IMR-90 (cell line): ENCODE measurements at regions not wholly inside any gene's neighbourhood (a gene's known extent, or its start where the extent isn't known, plus 50 kb on each side); places are given as distances from the start of the nearest gene placed in this dataset.

Experiments used
- ATAC-seq: fragments of 200-7000 bp; cut with Tn5 transposase; 2 replicates; pipeline ENCODE4 v1.9.1; 2020; ENCODE audit warnings: low read depth, mild to moderate bottlenecking, moderate library complexity
- BruUV-seq: library from RNA; stranded (reverse); fragments of 400-500 nt; replicated peaks from 2 replicates; lab custom pipeline; 2021; lab: Mats Ljungman, UMichigan
- CTCF ChIA-PET: fragments of 300-600 bp; formaldehyde crosslinking; extraction: SDS; loops from one replicate; lab custom pipeline; 2021; ENCODE audit warnings: antibody characterized with exemption; lab: Yijun Ruan, JAX
- POLR2A ChIA-PET: fragments of 300-600 bp; sonication (Branson Sonifier 250); formaldehyde crosslinking; loops from one replicate; lab custom pipeline; 2022; ENCODE audit warnings: antibody characterized with exemption; ENCODE audit not compliant: unreplicated experiment; lab: Charles Lee
- DNase-seq: peaks from one replicate; pipeline ENCODE4 v3.0.0; 2013
- H2AFZ ChIP-seq: replicated peaks from 2 replicates; pipeline ENCODE3; 2013; ENCODE audit warnings: low read length, mild to moderate bottlenecking; ENCODE audit not compliant: poor library complexity
- H2AK5ac ChIP-seq: 2 replicates; pipeline ENCODE4 v1.6.1; 2013; ENCODE audit warnings: low read depth, low read length, inconsistent platforms
- H2AK9ac ChIP-seq: replicated peaks from 2 replicates; pipeline ENCODE3; 2013; ENCODE audit warnings: mild to moderate bottlenecking, low read depth, low read length, moderate library complexity; ENCODE audit not compliant: poor library complexity
- H2BK120ac ChIP-seq: 2 replicates; pipeline ENCODE4 v1.6.1; 2013; ENCODE audit warnings: low read depth, low read length, inconsistent platforms
- H2BK15ac ChIP-seq: 3 replicates; pipeline ENCODE4 v1.6.1; 2013; ENCODE audit warnings: low read depth, low read length, inconsistent platforms
- H2BK20ac ChIP-seq: 2 replicates; pipeline ENCODE4 v1.6.1; 2013; ENCODE audit warnings: low read depth, mild to moderate bottlenecking, inconsistent platforms, low read length, moderate library complexity
- H2BK5ac ChIP-seq: 2 replicates; pipeline ENCODE4 v1.6.1; 2013; ENCODE audit warnings: mild to moderate bottlenecking, low read depth, low read length, inconsistent platforms; ENCODE audit not compliant: poor library complexity, severe bottlenecking
- H3K14ac ChIP-seq: replicated peaks from 2 replicates; pipeline ENCODE4 v1.6.1; 2013; ENCODE audit warnings: low read depth, low read length, inconsistent platforms
- H3K18ac ChIP-seq: 2 replicates; pipeline ENCODE4 v1.6.1; 2013; ENCODE audit warnings: low read depth, low read length, control low read depth
- H3K23ac ChIP-seq: 2 replicates; pipeline ENCODE4 v1.6.1; 2013; ENCODE audit warnings: low read depth, low read length, inconsistent platforms
- H3K27ac ChIP-seq: 2 replicates; pipeline ENCODE4 v1.5.1; 2013; ENCODE audit warnings: mild to moderate bottlenecking, control low read depth, low read length; ENCODE audit not compliant: insufficient read depth
- H3K27me3 ChIP-seq: 2 replicates; pipeline ENCODE4 v1.6.1; 2013; ENCODE audit warnings: low read length; ENCODE audit not compliant: control insufficient read depth, insufficient read depth
- H3K36me3 ChIP-seq: 2 replicates; pipeline ENCODE4 v1.6.1; 2013; ENCODE audit warnings: low read length, mixed read lengths; ENCODE audit not compliant: control insufficient read depth, insufficient read depth
- H3K4ac ChIP-seq: 2 replicates; pipeline ENCODE4 v1.6.1; 2013; ENCODE audit warnings: low read depth, low read length, inconsistent platforms
- H3K4me1 ChIP-seq: 2 replicates; pipeline ENCODE4 v1.6.1; 2013; ENCODE audit warnings: low read length, mixed read lengths; ENCODE audit not compliant: control insufficient read depth, insufficient read depth
- H3K4me2 ChIP-seq: 2 replicates; pipeline ENCODE4 v1.6.1; 2013; ENCODE audit warnings: low read depth, mild to moderate bottlenecking, control low read depth, low read length, moderate library complexity
- H3K4me3 ChIP-seq: 2 replicates; pipeline ENCODE4 v1.5.1; 2013; ENCODE audit warnings: low read depth, mild to moderate bottlenecking, control low read depth, low read length, moderate library complexity; ENCODE audit not compliant: insufficient read depth
- H3K56ac ChIP-seq: 2 replicates; pipeline ENCODE4 v1.6.1; 2013; ENCODE audit warnings: low read length, inconsistent platforms; ENCODE audit not compliant: insufficient read depth; ENCODE audit errors: extremely low read depth
- H3K79me1 ChIP-seq, 2 experiments: 2 replicates each; pipeline ENCODE4 v1.6.1; 2013; ENCODE audit warnings: low read length in 2 of 2, inconsistent platforms in 1 of 2, low read depth in 1 of 2
- H3K9ac ChIP-seq: 2 replicates; pipeline ENCODE4 v1.6.1; 2013; ENCODE audit warnings: low read depth, low read length, control low read depth
- H3K9me1 ChIP-seq: 2 replicates; pipeline ENCODE4 v1.6.1; 2013; ENCODE audit warnings: low read length, inconsistent platforms; ENCODE audit not compliant: insufficient read depth
- H3K9me3 ChIP-seq: 2 replicates; pipeline ENCODE4 v1.6.1; 2013; ENCODE audit warnings: low read length; ENCODE audit not compliant: control insufficient read depth, insufficient read depth
- H4K20me1 ChIP-seq: 2 replicates; pipeline ENCODE4 v1.6.1; 2013; ENCODE audit warnings: low read length, inconsistent platforms; ENCODE audit not compliant: insufficient read depth
- H4K5ac ChIP-seq: 2 replicates; pipeline ENCODE4 v1.6.1; 2013; ENCODE audit warnings: mild to moderate bottlenecking, low read depth, low read length, control low read depth
- H4K8ac ChIP-seq, 2 experiments: 2 replicates each; pipeline ENCODE4 v1.6.1; 2013; ENCODE audit warnings: low read depth in 2 of 2, low read length in 2 of 2, control low read depth in 1 of 2, inconsistent platforms in 1 of 2
- H4K91ac ChIP-seq: 2 replicates; pipeline ENCODE4 v1.6.1; 2013; ENCODE audit warnings: low read depth, low read length, inconsistent platforms; ENCODE audit not compliant: insufficient read depth
- BHLHE40 ChIP-seq: fragments of 150-350 bp; IDR thresholded peaks from 2 replicates; pipeline ENCODE4 v1.6.1; 2016; ENCODE audit warnings: mild to moderate bottlenecking, low read depth, low read length
- CEBPB ChIP-seq: IDR thresholded peaks from 2 replicates; pipeline ENCODE4 v1.6.1; 2012; ENCODE audit warnings: low read depth, low read length, improper control_type of control experiment
- CTCF ChIP-seq: conservative IDR thresholded peaks from 2 replicates; pipeline ENCODE4 v1.5.1; 2012; ENCODE audit warnings: mild to moderate bottlenecking, low read depth, low read length, improper control_type of control experiment
- FOS ChIP-seq: fragments of 150-350 bp; IDR thresholded peaks from 2 replicates; pipeline ENCODE4 v1.6.1; 2016; ENCODE audit warnings: low read depth, low read length
- MXI1 ChIP-seq: IDR thresholded peaks from 2 replicates; pipeline ENCODE4 v1.6.1; 2012; ENCODE audit warnings: low read depth, mild to moderate bottlenecking, low read length, moderate library complexity, borderline replicate concordance
- RAD21 ChIP-seq: IDR thresholded peaks from 2 replicates; pipeline ENCODE4 v1.6.1; 2012; ENCODE audit warnings: low read length, improper control_type of control experiment
- RFX5 ChIP-seq: IDR thresholded peaks from 2 replicates; pipeline ENCODE4 v1.8.0; 2012; ENCODE audit warnings: low read depth, mild to moderate bottlenecking, low read length, moderate library complexity
- USF2 ChIP-seq: fragments of 150-350 bp; IDR thresholded peaks from 2 replicates; pipeline ENCODE4 v1.6.1; 2017; ENCODE audit warnings: mild to moderate bottlenecking, antibody characterized with exemption, low read length, low read depth
- WGBS, 2 experiments: methylation state at CpG; one replicate each; pipeline versions ENCODE4 v1.1.5 to v1.1.7; 2013; ENCODE audit warnings: missing lambda C conversion rate in 2 of 2; ENCODE audit not compliant: insufficient read length in 1 of 2; ENCODE audit errors: extremely low coverage in 2 of 2; 5-methylcytosine and 5-hydroxymethylcytosine counted together
- dilution Hi-C: fragments of 300-500 bp; cut with HindIII; formaldehyde crosslinking; loops from one replicate; pipeline ENCODE4 v1.14.3; 2018; ENCODE audit warnings: low sequenced_read_pairs; ENCODE audit not compliant: unreplicated experiment
- in situ Hi-C: fragments of 300-500 bp; cut with MboI; formaldehyde crosslinking; loops from 3 replicates; pipeline ENCODE4 v1.14.3; 2019; ENCODE audit warnings: low sequenced_read_pairs, inconsistent platforms, mixed read lengths
- intact Hi-C: fragments of 100-400 bp; cut with micrococcal nuclease; formaldehyde crosslinking; loops from 2 replicates; pipeline ENCODE4 v1.10.0; 2022

DNA sequence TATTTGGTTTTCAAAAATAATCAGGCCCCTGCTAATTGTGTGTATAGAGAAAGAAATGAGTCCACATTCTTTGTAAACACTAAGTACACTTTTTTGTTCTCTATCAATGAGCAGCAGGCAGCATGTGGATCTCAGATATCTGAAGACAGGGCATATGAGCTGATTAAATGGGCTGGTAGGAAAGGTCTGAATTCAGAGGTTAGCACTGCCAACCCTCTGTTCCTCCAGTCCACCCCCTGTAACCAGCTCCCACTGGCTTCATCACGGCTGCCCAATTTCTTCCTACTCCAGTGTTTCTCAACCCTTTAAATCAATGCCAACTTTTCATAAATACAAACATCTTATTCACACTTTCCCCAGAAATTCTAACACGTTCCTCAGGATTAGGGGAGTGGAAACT, 128.5 kb downstream of the TPBG start:
- Histone ChIP-seq H4K91ac (no peak overlapping the region), H4K8ac (no peak overlapping the region), H3K4me2 (no peak overlapping the region), H2AK9ac (no peak overlapping the region), H3K36me3 (no peaks in the 10 kb centered on the region), H3K14ac (no peak overlapping the region), H3K18ac (no peak overlapping the region), H3K4ac (no peak overlapping the region), H3K9me3 (peaks cover 2% of the 10 kb centered on the region; the same call in 1 of the 2 replicates), H3K9me1 (no peaks in the 10 kb centered on the region), H2AK5ac (no peak overlapping the region), H3K27ac (no peak overlapping the region), H3K23ac (no peak overlapping the region), H2BK120ac (no peak overlapping the region), H4K5ac (no peak overlapping the region), H2BK15ac (no peak overlapping the region), H3K4me1 (no peaks in the 10 kb centered on the region), H3K9ac (no peak overlapping the region), H3K79me1 (no peaks in the 10 kb centered on the region), H2BK5ac (no peak overlapping the region), H2AFZ (no peak overlapping the region), H2BK20ac (no peak overlapping the region), H3K56ac (no peak overlapping the region), H4K20me1 (no peaks in the 10 kb centered on the region), H3K4me3 (no peak overlapping the region), H3K27me3 (no peaks in the 10 kb centered on the region; the same call in 1 of the 2 replicates)
- CTCF ChIA-PET, result no interaction called here
- intact Hi-C loops (no loop called here), dilution Hi-C loops (no loop called here), in situ Hi-C loops (no loop called here)
- DNase-seq (no peak), ATAC-seq (no peak)
- TF ChIP-seq USF2 (no peak), FOS (no peak), BHLHE40 (no peak), RFX5 (no peak), MXI1 (no peak), CTCF (no peak), CEBPB (no peak), RAD21 (no peak)
- no TSS peak for BruUV-seq
- POLR2A ChIA-PET, result no interaction called here
- WGBS, 2 experiments, result no CpG with 5 or more reads among the region's 2 CpGs
